ENCODE measurements at regions not wholly inside any gene's neighbourhood (a gene's known extent, or its start where the extent isn't known, plus 50 kb on each side); places are given as distances from the start of the nearest gene placed in this dataset.

DNA sequence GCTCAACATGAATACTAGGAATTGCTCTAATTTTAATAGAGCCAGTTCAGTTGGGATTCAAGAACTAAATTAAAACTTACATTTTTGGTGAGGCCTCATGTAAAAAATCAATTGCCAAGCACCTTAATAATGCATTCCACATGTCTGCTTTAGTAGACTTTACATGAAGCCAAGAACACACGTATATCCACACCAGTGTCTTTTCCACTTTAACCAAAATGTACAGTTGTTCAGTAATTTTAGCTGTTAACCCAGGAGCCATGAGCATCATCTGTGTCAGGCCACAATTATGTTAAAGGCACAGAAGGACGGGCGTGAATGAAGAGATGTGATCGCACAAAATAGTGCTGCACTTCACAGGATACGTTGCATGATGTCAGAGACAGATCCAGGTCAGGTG is 136.7 kb downstream of the TLR5 start:
- TF ChIP-seq, protein P1, sequence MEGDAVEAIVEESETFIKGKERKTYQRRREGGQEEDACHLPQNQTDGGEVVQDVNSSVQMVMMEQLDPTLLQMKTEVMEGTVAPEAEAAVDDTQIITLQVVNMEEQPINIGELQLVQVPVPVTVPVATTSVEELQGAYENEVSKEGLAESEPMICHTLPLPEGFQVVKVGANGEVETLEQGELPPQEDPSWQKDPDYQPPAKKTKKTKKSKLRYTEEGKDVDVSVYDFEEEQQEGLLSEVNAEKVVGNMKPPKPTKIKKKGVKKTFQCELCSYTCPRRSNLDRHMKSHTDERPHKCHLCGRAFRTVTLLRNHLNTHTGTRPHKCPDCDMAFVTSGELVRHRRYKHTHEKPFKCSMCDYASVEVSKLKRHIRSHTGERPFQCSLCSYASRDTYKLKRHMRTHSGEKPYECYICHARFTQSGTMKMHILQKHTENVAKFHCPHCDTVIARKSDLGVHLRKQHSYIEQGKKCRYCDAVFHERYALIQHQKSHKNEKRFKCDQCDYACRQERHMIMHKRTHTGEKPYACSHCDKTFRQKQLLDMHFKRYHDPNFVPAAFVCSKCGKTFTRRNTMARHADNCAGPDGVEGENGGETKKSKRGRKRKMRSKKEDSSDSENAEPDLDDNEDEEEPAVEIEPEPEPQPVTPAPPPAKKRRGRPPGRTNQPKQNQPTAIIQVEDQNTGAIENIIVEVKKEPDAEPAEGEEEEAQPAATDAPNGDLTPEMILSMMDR (IDR thresholded peaks at IDR 0.05): no peak
- TF ChIP-seq EZH2 (IDR thresholded peaks at IDR 0.05): no peak

All from neural progenitor cell (in vitro differentiated cells).